ENCODE measurements at regions not wholly inside any gene's neighbourhood (a gene's known extent, or its start where the extent isn't known, plus 50 kb on each side); places are given as distances from the start of the nearest gene placed in this dataset.

- Histone ChIP-seq H2AFZ (ENCODE audit: control insufficient read depth, low read depth, low read length) (no peak overlapping the region), H3K9me3 (replicated peaks; ENCODE audit: control insufficient read depth, insufficient read depth, low read length) (no peaks in the 10 kb centered on the region), H3K36me3 (ENCODE audit: control insufficient read depth in 2 of 2, insufficient read depth in 2 of 2, low read length in 1 of 2) (no peaks in the 10 kb centered on the region), H4K20me1 (ENCODE audit: control insufficient read depth, insufficient read depth) (no peaks in the 10 kb centered on the region), H3K4me3 (no peak overlapping the region), H3K4me1 (ENCODE audit: control insufficient read depth, insufficient read depth, low read length) (no peaks in the 10 kb centered on the region), H3K9ac (ENCODE audit: control insufficient read depth, insufficient read depth, low read length) (no peak overlapping the region), H3K79me2 (ENCODE audit: control insufficient read depth, insufficient read depth, low read length) (no peaks in the 10 kb centered on the region), H3K4me2 (ENCODE audit: control insufficient read depth, insufficient read depth) (no peak overlapping the region), H3K27ac (ENCODE audit: control insufficient read depth, insufficient read depth) (no peak overlapping the region), H3K27me3 (replicated peaks in 1 of 2; ENCODE audit: control insufficient read depth in 2 of 2, insufficient read depth in 2 of 2, low read length in 1 of 2) (no peaks in the 10 kb centered on the region; a peak in 1 of 4 replicates)
- BruUV-seq (replicated peaks), result no TSS peak
- intact Hi-C loops (cut with micrococcal nuclease; ENCODE audit: unreplicated experiment) (no loop called here), in situ Hi-C loops (cut with MboI) (no loop called here)
- ChIA-PET POLR2A (no interaction called here), CTCF (no interaction called here), RAD21 (ENCODE audit: unreplicated experiment) (no interaction called here), SMC1A (ENCODE audit: uncharacterized antibody, unreplicated experiment) (interaction anchor here (1.4 kb wide), 1 partner anchor 56 kb away, joined by 3 read pairs; no protein-coding TSS in a partner anchor)
- TF ChIP-seq ZSCAN29 (IDR thresholded peaks at IDR 0.05) (no peak), ZNF217 (IDR thresholded peaks at IDR 0.05) (no peak), SUZ12 (IDR thresholded peaks at IDR 0.05; ENCODE audit: unreplicated experiment) (no peak)
- DNase-seq (ENCODE audit: low read depth, low spot score) (no peak), FAIRE-seq (no peak), ATAC-seq (no peak)
Observed at GRCh38 chr1:87706203-87706602, 377.5 kb downstream of the LMO4 start.

- FAIRE-seq (no peak), DNase-seq (ENCODE audit: low read depth, low spot score) (no peak), ATAC-seq (no peak)
- POLR2A ChIA-PET, result no interaction called here
- in situ Hi-C loops (cut with MboI) (no loop called here), intact Hi-C loops (cut with micrococcal nuclease; ENCODE audit: unreplicated experiment) (no loop called here)
- no peaks in the 10 kb centered on the region for H3K79me2 ChIP-seq (ENCODE audit: control insufficient read depth, insufficient read depth, low read length)
- H3K4me1 ChIP-seq (ENCODE audit: control insufficient read depth, insufficient read depth, low read length), result no peaks in the 10 kb centered on the region
- TF ChIP-seq GABPA (IDR thresholded peaks at IDR 0.05; ENCODE audit: low read depth), result no peak
- no peak for TF ChIP-seq TARDBP (IDR thresholded peaks at IDR 0.05; ENCODE audit: borderline replicate concordance)
- no peak for TF ChIP-seq POLR2AphosphoS2 (IDR thresholded peaks at IDR 0.05; ENCODE audit: low read depth, low read length)
- TF ChIP-seq POU2F2 (IDR thresholded peaks at IDR 0.05; ENCODE audit: borderline replicate concordance, low read depth, low read length), result no peak
- no peak for TF ChIP-seq NR2F1 (conservative IDR thresholded peaks at IDR 0.05)
- TF ChIP-seq BRCA1 (IDR thresholded peaks at IDR 0.05; ENCODE audit: low read depth, low read length), result no peak
- TF ChIP-seq DPF2 (IDR thresholded peaks at IDR 0.05), result no peak
- no peak for TF ChIP-seq RFX5 (IDR thresholded peaks at IDR 0.05; ENCODE audit: low read depth, low read length)
- TF ChIP-seq ELK1 (IDR thresholded peaks at IDR 0.05; ENCODE audit: low read depth, low read length), result no peak
- TF ChIP-seq PBX3 (IDR thresholded peaks at IDR 0.05; ENCODE audit: insufficient replicate concordance, low read depth, low read length), result no peak
- TF ChIP-seq ZNF217 (IDR thresholded peaks at IDR 0.05), result no peak
- no peak for TF ChIP-seq CTCF (IDR thresholded peaks at IDR 0.05 in 2 of 3, conservative IDR thresholded peaks at IDR 0.05 in 1 of 3; ENCODE audit: control insufficient read depth in 2 of 3, extremely low read depth in 1 of 3, insufficient read depth in 1 of 3, low read depth in 3 of 3, low read length in 3 of 3)
- H3K4me2 ChIP-seq (ENCODE audit: control insufficient read depth, insufficient read depth), result no peak overlapping the region
- SMC1A ChIA-PET (ENCODE audit: uncharacterized antibody, unreplicated experiment), result no interaction called here
- BruUV-seq (replicated peaks), result no TSS peak
- CTCF ChIA-PET, result no interaction called here
- no peak overlapping the region for H3K27ac ChIP-seq (ENCODE audit: control insufficient read depth, insufficient read depth)
- no peaks in the 10 kb centered on the region; a peak in 1 of 4 replicates for H3K27me3 ChIP-seq (replicated peaks in 1 of 2; ENCODE audit: control insufficient read depth in 2 of 2, insufficient read depth in 2 of 2, low read length in 1 of 2)
- RAD21 ChIA-PET (ENCODE audit: unreplicated experiment), result no interaction called here
- H3K36me3 ChIP-seq (ENCODE audit: control insufficient read depth in 2 of 2, insufficient read depth in 2 of 2, low read length in 1 of 2), result no peaks in the 10 kb centered on the region
- no peak overlapping the region for H3K4me3 ChIP-seq
- no peak overlapping the region for H3K9ac ChIP-seq (ENCODE audit: control insufficient read depth, insufficient read depth, low read length)
- whole genome bisulfite sequencing (ENCODE audit: insufficient coverage, insufficient replicate concordance, low lambda C conversion rate, missing lambda C conversion rate), result 21% methylated on average over 5 of the region's 5 CpGs
- no peak overlapping the region for H2AFZ ChIP-seq (ENCODE audit: control insufficient read depth, low read depth, low read length)
- H4K20me1 ChIP-seq (ENCODE audit: control insufficient read depth, insufficient read depth), result no peaks in the 10 kb centered on the region
- H3K9me3 ChIP-seq (replicated peaks; ENCODE audit: control insufficient read depth, insufficient read depth, low read length), result no peaks in the 10 kb centered on the region
Observed at GRCh38 chr1:87706779-87707228, 378.1 kb downstream of the LMO4 start.

All from GM12878 (cell line).